GM21367 (cell line): ENCODE measurements at regions not wholly inside any gene's neighbourhood (a gene's known extent, or its start where the extent isn't known, plus 50 kb on each side); places are given as distances from the start of the nearest gene placed in this dataset.

Source experiments
- ATAC-seq: cut with Tn5 transposase; IDR thresholded peaks from one replicate; pipeline ENCODE4 v1.9.1; 2021; ENCODE audit not compliant: unreplicated experiment

DNA sequence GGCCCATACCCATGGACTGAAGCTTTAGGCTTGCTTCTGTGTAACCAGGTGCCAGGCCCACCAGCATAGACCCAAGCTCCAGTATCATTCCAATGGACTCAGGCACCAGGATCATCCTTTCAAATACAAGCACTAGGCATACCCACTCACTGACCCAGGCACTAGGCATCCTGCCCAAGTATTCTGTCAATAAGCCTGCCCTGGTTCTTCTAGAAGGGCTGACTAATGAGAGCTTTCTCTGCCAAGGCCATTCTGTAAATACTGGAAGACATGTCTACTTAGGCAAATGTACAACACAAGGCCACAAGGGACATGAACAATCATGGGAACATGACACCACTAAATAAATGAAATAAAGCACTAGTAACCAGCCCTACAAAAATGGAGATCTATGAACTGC, 352.2 kb downstream of the FSCB start:
- ATAC-seq: no peak

DNA sequence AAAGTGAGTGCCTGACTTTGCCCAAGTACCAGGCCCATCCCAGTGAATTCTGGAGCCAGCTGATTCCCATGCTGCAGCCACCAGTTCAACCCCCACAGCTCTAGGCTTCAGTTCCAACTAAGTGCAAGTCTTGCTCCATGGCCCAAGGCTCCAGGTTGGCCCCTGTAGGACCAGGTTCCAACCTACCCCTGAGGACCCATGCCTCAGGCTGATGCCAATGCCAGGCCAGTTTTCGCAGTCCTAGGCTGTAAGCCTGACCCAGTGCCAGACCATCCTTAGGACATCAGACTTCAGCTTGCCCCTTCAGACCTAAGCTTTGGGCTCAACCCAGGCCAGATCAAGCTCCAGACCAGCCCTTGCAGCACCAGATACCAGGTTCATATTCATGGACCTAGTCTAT, 352.6 kb downstream of the FSCB start:
- ATAC-seq: no peak

DNA sequence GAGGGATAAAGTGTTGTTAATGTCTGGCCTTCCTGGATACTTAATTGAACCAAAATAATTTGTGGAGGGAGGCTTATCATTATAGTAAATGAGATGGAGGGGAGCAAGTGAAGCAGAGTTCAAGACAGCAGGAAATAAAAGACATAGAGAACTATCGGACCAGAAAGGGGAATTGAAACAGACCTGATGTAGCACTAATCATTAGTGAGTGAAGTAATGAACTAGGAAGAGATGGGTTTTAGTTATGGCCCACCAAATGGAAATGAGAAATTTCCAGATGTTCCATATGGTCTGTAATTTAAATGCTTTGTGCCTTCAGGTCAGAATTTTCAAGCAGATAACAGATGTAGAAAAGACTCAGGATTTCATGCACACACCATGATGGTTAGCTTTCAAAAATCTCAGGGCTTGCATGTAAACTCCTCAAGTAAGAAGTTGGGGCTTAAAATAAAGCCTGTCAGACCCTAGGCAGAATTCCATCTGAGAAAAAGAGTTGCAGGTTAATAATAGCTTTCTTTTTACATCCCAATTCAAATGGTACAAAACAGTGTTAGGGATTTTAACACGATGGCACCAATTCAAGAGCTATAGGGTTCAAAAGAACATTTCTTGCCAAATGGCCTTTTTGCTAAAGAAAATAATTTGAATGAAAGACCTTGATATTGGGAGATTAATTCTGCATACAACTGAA, 355.8 kb downstream of the FSCB start:
- ATAC-seq: no peak

DNA sequence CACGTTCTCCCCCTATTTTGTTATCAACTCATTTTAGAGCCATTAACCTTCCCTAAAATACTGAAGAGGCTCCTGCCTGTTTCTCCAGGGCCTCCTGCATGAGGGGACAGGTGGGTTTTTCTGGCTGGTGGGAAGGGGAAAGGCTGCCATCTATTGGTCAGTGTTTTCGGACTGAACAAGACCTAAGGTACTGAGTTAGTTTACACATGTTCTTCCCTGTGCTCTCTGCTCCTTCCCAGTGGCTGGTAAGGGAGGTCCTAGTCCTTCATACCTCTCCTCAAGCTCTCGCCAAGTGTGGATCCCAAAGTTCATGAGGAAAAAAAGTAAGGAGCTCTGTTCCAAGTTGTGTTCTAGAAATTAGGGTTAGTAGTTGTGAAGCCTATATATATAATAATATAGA, 357.5 kb downstream of the FSCB start:
- no peak for ATAC-seq

DNA sequence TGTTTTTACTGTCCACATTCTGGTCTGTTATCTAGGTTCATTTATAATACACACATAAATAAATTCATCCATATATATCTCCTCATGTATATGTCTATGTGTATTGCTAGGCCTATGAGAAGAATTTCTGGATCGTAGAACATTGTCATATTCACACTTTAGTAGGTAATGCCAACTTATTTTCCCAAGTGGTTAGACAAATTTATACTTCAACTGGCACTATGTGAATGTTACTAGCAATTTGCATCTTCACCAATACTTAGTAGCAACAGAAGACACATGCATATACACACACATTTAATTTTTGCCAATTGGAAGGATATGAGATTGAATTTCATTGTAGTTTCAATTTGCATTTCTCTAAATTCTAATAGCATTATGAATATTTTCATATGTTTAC, 365.1 kb downstream of the FSCB start:
- ATAC-seq: no peak

DNA sequence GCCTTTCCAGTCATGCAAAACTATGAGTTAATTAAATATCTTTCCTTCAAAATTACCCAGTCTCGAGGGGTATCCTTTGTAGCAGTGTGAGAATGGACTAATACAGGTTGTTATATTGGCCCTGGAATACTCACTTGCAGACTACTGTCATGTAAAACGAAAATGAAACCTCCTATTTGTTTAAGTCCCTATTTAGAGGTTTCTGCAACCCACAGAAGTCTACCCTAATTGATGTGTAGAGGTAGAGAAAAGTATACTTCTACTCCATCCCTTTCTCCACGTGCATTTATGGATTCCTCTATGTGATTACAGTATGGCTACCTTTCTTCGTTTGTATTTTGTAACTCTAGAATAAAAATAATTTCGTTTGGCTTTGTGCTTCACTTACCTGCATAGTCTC, 371.1 kb downstream of the FSCB start:
- no peak for ATAC-seq

DNA sequence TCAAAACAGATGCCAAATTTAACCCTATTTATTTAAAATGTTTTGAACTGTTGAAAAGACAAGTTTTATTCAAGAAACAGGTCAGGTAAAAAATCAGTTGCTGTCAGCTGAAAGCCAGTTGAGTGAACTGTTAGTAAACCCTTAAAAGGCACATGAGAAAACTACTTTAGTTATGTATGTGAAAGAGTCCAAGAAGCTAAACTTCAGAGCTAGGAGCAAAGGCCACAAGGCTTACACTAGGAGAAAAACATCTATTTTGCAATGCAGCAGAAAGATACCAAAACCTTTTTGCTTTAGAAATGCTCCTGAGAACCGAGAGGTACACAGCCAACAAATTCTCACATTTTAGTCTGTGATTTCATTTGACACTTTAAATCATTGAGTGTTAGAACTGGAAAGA, 375.2 kb downstream of the FSCB start:
- no peak for ATAC-seq

DNA sequence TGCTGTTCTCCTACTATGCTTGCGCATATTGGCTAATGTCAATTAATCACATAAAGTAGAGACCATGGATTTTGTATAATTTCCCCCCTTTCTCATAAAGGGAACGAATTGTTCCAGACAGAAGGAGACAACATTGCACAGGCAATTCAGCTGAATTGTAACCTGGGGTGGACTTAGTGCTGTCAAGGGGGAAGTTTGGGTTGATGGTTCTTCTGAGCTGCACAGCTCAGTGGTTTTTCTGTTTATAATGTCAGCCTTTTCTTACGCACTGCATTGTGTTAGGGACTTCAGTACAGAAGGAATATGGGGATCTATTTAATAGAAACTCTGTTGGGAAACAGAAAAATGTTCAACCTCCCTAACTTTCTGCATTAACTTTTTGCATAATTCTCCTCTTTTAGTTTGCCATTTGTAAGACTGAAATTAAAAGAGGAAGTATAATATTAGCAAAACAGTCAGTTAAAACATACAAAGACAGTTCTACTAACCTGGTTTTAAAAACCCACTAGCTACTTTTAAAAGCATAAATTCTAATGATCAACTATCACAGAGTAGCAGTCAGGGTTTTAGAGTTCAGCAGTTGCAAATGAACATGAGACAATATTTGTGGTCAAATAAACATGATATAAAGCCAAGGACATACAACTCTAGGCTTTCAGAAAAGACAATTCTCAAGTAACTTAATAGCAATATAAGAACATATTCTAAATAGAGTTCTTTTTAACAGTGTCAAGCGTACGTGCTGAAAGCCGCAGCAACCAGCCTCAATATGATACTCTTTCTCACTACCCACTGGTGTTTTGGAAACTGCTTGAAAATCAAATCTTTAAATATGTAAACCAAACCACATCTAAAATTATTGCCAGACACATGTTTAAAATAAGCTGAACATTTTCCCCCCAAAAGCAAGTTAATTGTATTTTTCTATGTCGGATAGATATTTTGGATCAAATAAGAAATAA, 393.0 kb downstream of the FSCB start:
- ATAC-seq: no peak

DNA sequence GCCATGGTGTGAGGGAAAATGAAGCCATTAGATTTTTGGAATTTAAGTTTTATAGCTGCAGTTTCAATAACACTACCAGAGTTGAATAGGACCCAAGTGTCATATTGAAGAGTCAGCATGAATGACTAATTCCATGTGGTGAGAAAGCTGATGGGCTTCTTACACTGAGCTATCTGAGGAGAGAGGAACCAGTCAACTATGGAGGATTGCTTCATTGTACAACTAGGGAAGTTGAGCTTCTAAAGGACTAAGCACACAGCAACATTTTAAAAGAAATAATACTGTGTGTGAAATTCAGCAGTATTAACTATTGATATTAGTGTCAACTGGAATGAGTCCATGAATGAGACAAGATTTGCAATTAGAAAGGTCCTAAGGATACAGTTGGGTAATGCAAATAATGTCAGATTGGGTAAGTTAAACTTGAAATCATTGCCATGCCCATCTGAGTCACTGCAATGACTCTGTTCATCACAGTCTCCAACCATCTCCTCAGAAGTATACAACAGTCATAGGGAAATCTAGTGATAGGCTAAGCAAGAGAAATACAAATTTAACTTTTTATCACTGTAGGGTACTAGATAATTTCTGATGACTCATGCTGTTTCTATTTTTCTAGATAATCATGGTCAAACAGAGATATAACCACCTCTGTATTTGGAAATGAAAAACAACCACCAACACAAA, 394.2 kb downstream of the FSCB start:
- ATAC-seq: no peak

DNA sequence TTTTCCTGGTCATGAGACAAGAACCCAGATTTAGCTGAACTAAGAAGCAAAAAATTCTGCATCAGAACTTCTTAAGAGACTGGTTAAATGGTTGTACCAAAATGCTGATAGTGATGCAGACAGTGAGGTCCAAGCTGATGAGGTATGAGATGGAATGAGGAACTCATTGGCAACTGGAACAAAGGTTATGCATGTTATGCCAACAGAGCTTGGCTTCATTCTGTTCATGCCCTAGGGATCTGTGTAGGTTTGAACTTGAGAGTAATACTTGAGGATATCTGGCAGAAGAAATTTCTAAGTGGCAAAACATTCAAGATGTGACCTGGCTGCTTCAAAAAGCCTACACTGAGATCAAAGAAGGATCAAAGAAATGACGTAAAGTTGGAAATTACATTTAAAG, 398.0 kb downstream of the FSCB start:
- ATAC-seq: no peak

DNA sequence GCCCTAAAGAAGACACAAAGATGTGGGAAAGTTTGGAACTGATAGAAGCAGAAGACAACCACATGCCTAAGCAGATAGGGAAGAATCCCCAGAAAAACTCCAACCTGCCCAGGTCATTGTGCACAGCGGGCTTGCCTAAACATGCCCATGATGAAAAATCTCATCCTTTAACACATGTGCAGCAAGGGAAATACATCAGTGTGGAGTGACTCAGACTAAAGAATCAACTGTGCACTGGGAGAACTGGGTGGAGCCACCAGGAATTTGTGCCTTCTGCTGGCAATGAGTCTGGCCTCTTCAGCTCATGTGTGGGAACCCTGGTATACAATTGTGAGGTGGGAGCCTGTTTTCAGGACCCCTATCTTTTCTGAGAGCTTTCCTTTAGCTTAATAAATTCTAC, 398.5 kb downstream of the FSCB start:
- ATAC-seq: no peak

DNA sequence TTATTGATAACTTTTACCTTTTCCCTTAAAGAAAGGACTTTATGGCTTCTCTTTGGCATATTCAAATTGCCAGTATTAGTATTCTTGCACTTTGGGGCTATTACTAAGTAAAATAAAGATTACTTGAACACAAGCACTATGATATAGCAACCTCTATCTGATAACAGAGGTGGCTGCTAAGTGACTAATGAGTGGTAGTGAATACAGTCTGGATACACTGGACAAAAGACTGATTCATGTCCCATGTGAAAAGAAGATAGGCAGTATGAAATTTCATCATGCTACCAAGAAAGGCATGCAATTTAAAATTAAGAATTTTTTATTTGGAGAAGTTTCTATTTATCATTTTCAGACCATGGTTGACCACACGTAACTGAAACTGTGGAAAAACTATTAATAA, 399.9 kb downstream of the FSCB start:
- no peak for ATAC-seq

DNA sequence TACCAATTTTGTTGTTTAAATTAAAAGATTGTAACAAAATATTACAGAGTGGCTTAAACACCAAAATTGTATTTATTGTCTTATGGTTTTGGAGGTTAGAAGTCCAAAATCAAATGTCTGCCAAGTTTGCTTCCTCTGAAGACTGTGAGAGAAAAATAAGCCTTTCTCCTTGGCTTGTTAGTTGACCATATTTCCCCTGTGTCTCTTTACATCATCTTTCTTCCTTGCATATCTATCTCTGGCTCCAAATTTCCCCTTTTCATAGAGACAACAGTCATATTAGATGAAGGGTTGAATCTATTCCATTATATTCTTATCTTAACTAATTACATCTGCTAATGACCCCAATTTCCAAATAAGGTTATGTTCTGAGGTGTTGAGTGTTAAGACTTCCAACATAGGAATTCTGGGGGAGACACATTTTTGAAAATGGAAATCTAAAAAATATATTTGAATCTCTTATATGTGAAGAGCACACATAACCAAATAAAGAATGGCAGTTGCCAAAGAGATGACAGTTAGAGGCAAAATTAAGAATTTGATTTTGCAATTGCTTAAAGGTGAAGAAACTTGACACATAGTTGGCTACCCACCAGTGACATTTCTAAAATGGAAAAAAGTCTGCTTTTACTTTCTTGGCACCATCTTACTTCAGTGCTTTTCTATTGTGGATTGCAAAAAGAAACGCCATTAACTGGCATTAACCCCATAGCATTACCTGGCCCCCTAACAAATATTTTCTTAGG, 407.2 kb downstream of the FSCB start:
- ATAC-seq: no peak

DNA sequence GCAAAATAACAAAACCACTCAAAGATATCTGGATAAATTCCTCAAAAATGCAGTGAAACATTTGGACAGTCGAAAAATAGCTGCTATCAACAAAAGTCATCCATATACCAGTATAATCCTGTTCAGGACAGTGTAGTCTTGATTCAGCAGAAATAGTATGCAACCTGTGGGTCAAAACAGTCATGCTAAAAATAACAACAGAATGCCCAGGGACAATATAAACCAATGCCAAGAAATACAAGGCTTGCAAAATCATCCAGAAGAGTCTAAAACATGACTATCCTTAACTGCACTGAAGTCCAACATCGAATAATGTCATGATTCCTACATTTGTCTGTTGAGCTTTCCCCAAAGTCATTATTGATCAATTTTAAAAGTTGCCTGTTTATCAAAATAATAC, 425.9 kb downstream of the FSCB start:
- ATAC-seq: no peak

DNA sequence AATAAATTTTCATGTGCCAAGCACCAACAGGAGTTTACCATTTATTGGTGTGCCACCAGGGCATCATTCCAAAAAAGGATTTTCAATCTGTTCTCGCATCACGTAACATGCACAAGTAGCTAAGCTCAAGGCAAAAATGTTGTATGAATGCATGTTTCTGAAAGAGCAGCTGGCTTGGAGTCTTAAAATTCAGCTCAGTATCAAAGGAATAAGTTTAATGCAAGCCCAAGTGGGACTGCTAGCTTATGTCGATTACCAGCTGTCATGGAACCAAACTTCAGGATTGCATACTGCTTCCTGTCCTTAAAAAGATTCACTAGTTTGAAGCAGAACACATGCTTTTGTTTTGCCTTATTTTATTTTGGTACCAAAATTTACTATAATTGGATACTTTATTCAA, 437.0 kb downstream of the FSCB start:
- ATAC-seq: no peak

DNA sequence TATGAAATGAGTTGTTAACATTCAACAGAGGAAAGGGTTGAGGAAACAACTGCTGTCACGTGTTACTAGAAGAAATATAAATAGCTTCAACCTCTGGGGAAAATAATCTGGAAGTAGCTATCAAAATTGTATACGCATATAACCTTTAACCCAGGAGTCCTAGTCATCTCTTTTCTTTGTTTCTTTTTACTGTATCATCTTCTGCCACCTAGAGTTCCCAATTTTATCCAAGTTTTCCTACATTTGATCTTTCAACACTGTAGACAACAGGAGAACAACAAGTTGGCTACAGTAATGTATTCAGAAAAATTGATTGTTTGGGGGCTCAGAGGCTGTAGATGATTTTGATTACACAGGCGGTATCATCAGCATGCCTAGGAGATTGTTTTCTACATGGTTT, 453.7 kb downstream of the FSCB start:
- no peak for ATAC-seq

DNA sequence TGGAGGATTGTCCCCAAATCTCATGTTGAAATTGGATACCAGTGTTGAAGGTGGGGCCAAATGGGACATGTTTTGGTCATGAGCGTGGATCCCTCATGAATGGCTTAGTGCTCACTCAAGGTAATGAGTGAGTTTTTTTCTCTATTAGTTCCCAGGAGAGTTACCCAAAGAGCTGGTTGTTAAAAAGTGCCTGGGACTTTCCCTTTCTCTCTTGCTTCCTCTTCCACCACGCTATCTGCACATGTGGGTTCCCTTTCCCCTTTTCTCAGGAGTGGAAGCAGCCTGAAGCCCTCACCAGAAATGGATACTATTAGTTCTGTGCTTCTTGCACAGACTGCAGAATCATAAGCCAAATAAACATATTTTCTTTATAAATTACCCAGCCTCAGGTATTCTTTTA, 465.4 kb downstream of the FSCB start:
- ATAC-seq: no peak

DNA sequence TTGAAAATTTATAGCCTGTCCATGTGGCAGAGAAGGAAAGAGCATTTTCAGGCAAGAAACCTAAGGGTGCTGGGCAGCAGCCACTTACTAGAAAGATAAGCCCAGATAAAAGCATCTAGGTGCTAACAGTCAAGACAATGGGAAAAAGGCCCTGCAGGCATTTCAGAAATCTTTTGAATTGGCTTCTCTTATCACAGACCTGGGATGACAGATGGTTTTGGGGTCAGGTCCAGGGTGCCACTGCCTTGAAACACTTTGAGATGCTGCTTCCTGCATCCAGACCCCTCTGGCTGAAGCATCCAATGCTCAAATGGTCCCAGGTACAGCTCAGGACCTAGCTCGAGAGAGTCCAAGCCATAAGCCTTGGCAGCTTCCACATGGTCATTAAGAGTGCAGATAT, 466.5 kb downstream of the FSCB start:
- ATAC-seq: no peak

DNA sequence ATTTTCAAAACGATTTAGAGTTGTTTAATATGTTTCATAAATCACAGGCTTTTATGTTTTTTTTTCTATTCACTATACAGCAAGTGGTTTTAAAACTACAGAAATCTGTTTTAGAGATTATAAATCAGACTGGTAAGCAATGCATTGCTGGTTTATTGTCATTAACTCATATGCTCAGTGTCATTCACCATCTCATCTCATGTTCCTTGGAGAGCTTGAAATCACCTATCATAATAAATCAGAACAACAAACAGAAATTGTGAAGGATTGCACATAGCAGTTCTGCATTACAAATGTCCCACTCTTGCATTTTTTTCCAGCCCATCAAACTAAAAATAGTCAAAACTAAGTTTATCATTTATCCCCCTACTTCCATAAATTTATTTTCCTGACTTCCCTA, 470.8 kb downstream of the FSCB start:
- no peak for ATAC-seq

DNA sequence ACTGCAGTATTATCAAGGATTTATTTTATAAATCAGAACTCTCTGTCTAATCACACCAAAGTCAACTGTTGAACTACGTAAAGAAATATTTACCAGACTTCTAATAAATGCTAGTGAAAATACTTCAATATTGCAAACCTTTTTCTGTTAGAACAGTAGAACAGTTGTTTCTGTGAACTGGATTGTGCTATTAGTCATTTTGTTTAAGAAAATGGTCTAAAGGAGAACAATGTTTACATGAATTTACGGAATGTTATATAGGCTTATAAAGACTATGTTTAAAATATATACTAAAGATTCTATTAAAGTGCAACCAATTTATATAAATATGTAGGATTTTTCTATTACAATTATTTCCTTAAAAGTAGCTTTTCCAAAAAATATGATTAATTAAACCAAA, 471.4 kb downstream of the FSCB start:
- no peak for ATAC-seq

DNA sequence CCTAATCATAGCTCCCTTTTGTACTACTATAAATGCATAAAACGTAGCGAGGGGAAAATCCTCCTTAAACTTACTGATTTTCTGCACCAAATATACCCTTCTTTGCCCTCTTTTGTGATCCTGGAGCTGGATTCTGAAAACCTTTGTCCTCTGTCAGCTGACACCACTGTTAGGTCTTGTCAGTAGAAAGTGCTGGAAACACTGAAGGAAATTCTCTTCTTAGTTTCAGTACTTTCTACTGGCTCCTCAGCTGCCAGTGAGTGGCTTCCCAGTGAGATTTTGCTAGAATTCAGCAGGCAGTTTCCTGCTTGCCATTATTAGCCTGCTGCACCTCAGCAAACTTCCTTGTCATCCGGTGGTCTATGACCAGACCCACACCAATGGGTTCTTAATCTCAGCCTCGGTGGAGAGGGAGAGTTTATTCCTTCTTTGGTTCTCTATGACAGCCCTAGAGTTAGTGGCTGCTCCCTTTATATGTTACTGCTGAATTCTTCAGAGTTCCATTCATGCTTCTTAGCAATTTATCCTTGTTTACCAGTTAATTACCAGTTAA, 476.2 kb downstream of the FSCB start:
- ATAC-seq: no peak
